ENCODE measurements at regions not wholly inside any gene's neighbourhood (a gene's known extent, or its start where the extent isn't known, plus 50 kb on each side); places are given as distances from the start of the nearest gene placed in this dataset.

DNA sequence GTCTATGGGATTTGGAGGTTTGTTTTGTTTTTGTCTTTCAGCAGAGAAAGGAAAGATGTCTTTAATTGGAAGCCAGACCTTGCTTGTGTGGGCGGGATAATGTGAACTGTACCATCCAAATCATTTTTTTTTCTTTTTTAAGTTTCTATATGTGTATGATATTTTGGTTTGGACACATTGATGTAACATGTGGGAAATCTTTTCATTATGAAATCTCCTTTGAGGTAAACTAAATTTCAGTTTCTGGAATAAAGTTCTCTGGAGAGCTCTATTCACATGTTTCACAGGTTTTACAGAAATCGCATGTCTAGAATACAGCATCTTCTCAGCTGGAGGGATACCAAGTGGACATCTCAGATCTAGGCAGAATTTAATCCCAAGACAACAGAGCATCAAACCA, 451.5 kb upstream of the MDFIC2 start:
- 82% methylated on average over 2 of the region's 2 CpGs for WGBS (ENCODE audit: low lambda C conversion rate)
- Histone ChIP-seq H3K9me3 (no peaks in the 10 kb centered on the region), H4K20me1 (ENCODE audit: insufficient read depth) (no peaks in the 10 kb centered on the region), H3K4me1 (ENCODE audit: control insufficient read depth in 1 of 2, insufficient read depth in 2 of 2, low read depth in 1 of 2, low read length in 1 of 2) (no peaks in the 10 kb centered on the region), H3K4me2 (no peak overlapping the region), H3K4me3 (ENCODE audit: low read depth in 2 of 2, low read length in 1 of 2) (no peak overlapping the region), H3F3A (replicated peaks; ENCODE audit: insufficient read depth) (no peaks in the 10 kb centered on the region), H3K79me2 (ENCODE audit: insufficient read depth) (no peaks in the 10 kb centered on the region), H3K9me2 (no peaks in the 10 kb centered on the region), H2AFZ (ENCODE audit: low read depth) (no peak overlapping the region), H3K27ac (ENCODE audit: low read depth in 2 of 2, low read length in 1 of 2) (no peak overlapping the region), H3K9ac (no peak overlapping the region), H3K36me3 (replicated peaks in 1 of 2; ENCODE audit: control insufficient read depth in 1 of 2, insufficient read depth in 2 of 2, low read length in 1 of 2) (no peaks in the 10 kb centered on the region), H3K27me3 (ENCODE audit: insufficient read depth) (no peaks in the 10 kb centered on the region)
- DNase-seq: no peak
- CTCF ChIA-PET: no interaction called here
- TF ChIP-seq MAX (IDR thresholded peaks at IDR 0.05; ENCODE audit: low read depth) (no peak), RAD21 (IDR thresholded peaks at IDR 0.05; ENCODE audit: low read length) (no peak), RXRA (IDR thresholded peaks at IDR 0.05; ENCODE audit: borderline replicate concordance, low read depth) (no peak), RCOR1 (IDR thresholded peaks at IDR 0.05; ENCODE audit: low read length) (no peak), EZH2phosphoT487 (IDR thresholded peaks at IDR 0.05; ENCODE audit: borderline replicate concordance, low read depth) (no peak), TEAD4 (IDR thresholded peaks at IDR 0.05; ENCODE audit: borderline replicate concordance, insufficient read depth) (no peak), NRF1 (IDR thresholded peaks at IDR 0.05; ENCODE audit: low read depth, low read length) (no peak), GABPA (IDR thresholded peaks at IDR 0.05; ENCODE audit: low read depth) (no peak), GATA2 (CRISPR knock-in tag; IDR thresholded peaks at IDR 0.05) (no peak), TAF1 (IDR thresholded peaks at IDR 0.05; ENCODE audit: borderline replicate concordance, low read depth, low read length) (no peak), FOXJ3 (CRISPR knock-in tag; IDR thresholded peaks at IDR 0.05) (no peak)
- TF ChIP-seq, protein P1, sequence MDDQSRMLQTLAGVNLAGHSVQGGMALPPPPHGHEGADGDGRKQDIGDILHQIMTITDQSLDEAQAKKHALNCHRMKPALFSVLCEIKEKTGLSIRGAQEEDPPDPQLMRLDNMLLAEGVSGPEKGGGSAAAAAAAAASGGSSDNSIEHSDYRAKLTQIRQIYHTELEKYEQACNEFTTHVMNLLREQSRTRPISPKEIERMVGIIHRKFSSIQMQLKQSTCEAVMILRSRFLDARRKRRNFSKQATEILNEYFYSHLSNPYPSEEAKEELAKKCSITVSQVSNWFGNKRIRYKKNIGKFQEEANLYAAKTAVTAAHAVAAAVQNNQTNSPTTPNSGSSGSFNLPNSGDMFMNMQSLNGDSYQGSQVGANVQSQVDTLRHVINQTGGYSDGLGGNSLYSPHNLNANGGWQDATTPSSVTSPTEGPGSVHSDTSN (IDR thresholded peaks at IDR 0.05): no peak
- POLR2A ChIA-PET: no interaction called here

- Histone ChIP-seq H3K36me3 (replicated peaks in 1 of 2; ENCODE audit: control insufficient read depth in 1 of 2, insufficient read depth in 2 of 2, low read length in 1 of 2) (no peaks in the 10 kb centered on the region), H3K79me2 (ENCODE audit: insufficient read depth) (no peaks in the 10 kb centered on the region), H3K9me2 (no peaks in the 10 kb centered on the region), H3K9ac (no peak overlapping the region), H3K4me3 (ENCODE audit: low read depth in 2 of 2, low read length in 1 of 2) (no peak overlapping the region), H2AFZ (ENCODE audit: low read depth) (no peak overlapping the region), H4K20me1 (ENCODE audit: insufficient read depth) (no peaks in the 10 kb centered on the region), H3F3A (replicated peaks; ENCODE audit: insufficient read depth) (no peaks in the 10 kb centered on the region), H3K27me3 (ENCODE audit: insufficient read depth) (no peaks in the 10 kb centered on the region), H3K4me2 (no peak overlapping the region), H3K27ac (ENCODE audit: low read depth in 2 of 2, low read length in 1 of 2) (no peak overlapping the region), H3K9me3 (no peaks in the 10 kb centered on the region), H3K4me1 (ENCODE audit: control insufficient read depth in 1 of 2, insufficient read depth in 2 of 2, low read depth in 1 of 2, low read length in 1 of 2) (no peaks in the 10 kb centered on the region; a peak in 1 of 4 replicates)
- WGBS (ENCODE audit: low lambda C conversion rate): 89% methylated on average over 2 of the region's 2 CpGs
- TF ChIP-seq CHD2 (IDR thresholded peaks at IDR 0.05; ENCODE audit: low read length, partially characterized antibody) (no peak), MAX (IDR thresholded peaks at IDR 0.05; ENCODE audit: low read depth) (no peak), ELF1 (IDR thresholded peaks at IDR 0.05) (no peak), RFX5 (IDR thresholded peaks at IDR 0.05; ENCODE audit: low read length) (no peak), NFIC (IDR thresholded peaks at IDR 0.05; ENCODE audit: borderline replicate concordance) (no peak), MEF2A (IDR thresholded peaks at IDR 0.05; ENCODE audit: borderline replicate concordance, low read depth) (no peak)
- TF ChIP-seq, protein P2, sequence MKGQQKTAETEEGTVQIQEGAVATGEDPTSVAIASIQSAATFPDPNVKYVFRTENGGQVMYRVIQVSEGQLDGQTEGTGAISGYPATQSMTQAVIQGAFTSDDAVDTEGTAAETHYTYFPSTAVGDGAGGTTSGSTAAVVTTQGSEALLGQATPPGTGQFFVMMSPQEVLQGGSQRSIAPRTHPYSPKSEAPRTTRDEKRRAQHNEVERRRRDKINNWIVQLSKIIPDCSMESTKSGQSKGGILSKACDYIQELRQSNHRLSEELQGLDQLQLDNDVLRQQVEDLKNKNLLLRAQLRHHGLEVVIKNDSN (IDR thresholded peaks at IDR 0.05; ENCODE audit: borderline replicate concordance, low read depth): no peak
- POLR2A ChIA-PET: no interaction called here
- CTCF ChIA-PET: no interaction called here
- no peak for DNase-seq
These were observed 445.2 kb upstream of the MDFIC2 start for GRCh38 chr3:70757658-70758057.
